Gastroesophageal sphincter (tissue), 4 donors: ENCODE measurements at regions not wholly inside any gene's neighbourhood (a gene's known extent, or its start where the extent isn't known, plus 50 kb on each side); places are given as distances from the start of the nearest gene placed in this dataset.
"Not testable (repeated sequence)": the region's sequence is repeated elsewhere in the genome, so short reads cannot be mapped to it uniquely, and the experiment has no call there.

Experiments
- ATAC-seq: fragments of 150-250 bp; one replicate; pipeline ENCODE4 v1.9.1; 2016; ENCODE audit warnings: mild to moderate bottlenecking, moderate library complexity
- H3K27ac ChIP-seq, 4 donors: fragments of 200-600 bp; sonication (generic) in 3 of 4; 1 replicate in 3 of 4; 2 replicates in 1 of 4; pipeline ENCODE4 v1.5.1; 2016 to 2019
- H3K27me3 ChIP-seq: fragments of 200-600 bp; sonication (generic); one replicate; pipeline ENCODE4 v1.5.1; 2019
- H3K36me3 ChIP-seq, 2 donors: fragments of 200-600 bp; sonication (generic); one replicate each; pipeline ENCODE4 v1.5.1; 2019; ENCODE audit warnings: control low read depth in 1 of 2
- H3K4me1 ChIP-seq, 3 donors: fragments of 200-600 bp; sonication (generic); 1 replicate in 2 of 3; 2 replicates in 1 of 3; pipeline ENCODE4 v1.5.1; 2016 to 2019; ENCODE audit warnings: control low read depth in 2 of 3
- H3K4me3 ChIP-seq, 2 donors: fragments of 200-600 bp; sonication (generic); one replicate each; pipeline ENCODE4 v1.5.1; 2019; ENCODE audit warnings: mild to moderate bottlenecking in 1 of 2, moderate library complexity in 1 of 2
- H3K9me3 ChIP-seq, 3 donors: fragments of 200-600 bp; sonication (generic); one replicate each; pipeline ENCODE4 v1.5.1; 2017 to 2019; ENCODE audit warnings: control low read depth in 2 of 3
- CTCF ChIP-seq, 4 experiments: fragments of 200-600 bp in 2 of 4; fragments of 450-650 bp in 2 of 4; sonication (generic) in 1 of 4; IDR thresholded peaks; one replicate each; pipeline ENCODE4 v1.5.1; 2017 to 2019; ENCODE audit warnings: antibody characterized with exemption in 4 of 4, mild to moderate bottlenecking in 2 of 4, moderate library complexity in 2 of 4
- EP300 ChIP-seq: sonication (generic); formaldehyde crosslinking; IDR thresholded peaks from one replicate; pipeline ENCODE4 v1.6.1; 2017; ENCODE audit warnings: antibody characterized with exemption, mild to moderate bottlenecking
- POLR2A ChIP-seq, 2 donors: fragments of 450-650 bp; IDR thresholded peaks; one replicate each; pipeline ENCODE4 v1.6.1; 2017; ENCODE audit warnings: antibody characterized with exemption in 2 of 2, mild to moderate bottlenecking in 2 of 2, moderate library complexity in 1 of 2
- POLR2AphosphoS5 ChIP-seq: sonication (generic); formaldehyde crosslinking; IDR thresholded peaks from one replicate; pipeline ENCODE4 v1.6.1; 2017; ENCODE audit warnings: antibody characterized with exemption
- WGBS, 2 donors: methylation state at CpG; one replicate each; pipeline ENCODE4 v1.1.5; 2018; ENCODE audit warnings: low coverage in 1 of 2; 5-methylcytosine and 5-hydroxymethylcytosine counted together

GRCh38 chr12:92393504-92393903 is 247.9 kb upstream of the BTG1 start:
- 83 to 94% methylated on average over 1 to 6 of the region's 7 CpGs for WGBS, 2 donors
- Histone ChIP-seq H3K4me1 (no peaks in the 10 kb centered on the region), H3K27me3 (no peaks in the 10 kb centered on the region), H3K9me3 (peaks cover 0 to 17% (median 0%) of the 10 kb centered on the region in 3 donors), H3K36me3 (no peaks in the 10 kb centered on the region), H3K27ac (no peak overlapping the region), H3K4me3 (no peak overlapping the region)
- TF ChIP-seq EP300, result no peak
- no peak for TF ChIP-seq CTCF (IDR thresholded peaks at IDR 0.05)
- TF ChIP-seq POLR2AphosphoS5, result no peak
- TF ChIP-seq POLR2A (IDR thresholded peaks at IDR 0.05), result no peak
- ATAC-seq, result no peak

- WGBS, 2 donors, result 88 to 100% methylated on average over 1 of the region's 1 CpG
- not testable (repeated sequence) for H3K27ac ChIP-seq, H3K4me3 ChIP-seq, ATAC-seq, H3K36me3 ChIP-seq, H3K4me1 ChIP-seq, H3K27me3 ChIP-seq
- peaks cover 0 to 30% (median 0%) of the 10 kb centered on the region in 3 donors for H3K9me3 ChIP-seq
Measured at GRCh38 chr12:92391726-92392125, 246.1 kb upstream of the BTG1 start.

GRCh38 chr12:92389466-92389865 is 243.8 kb upstream of the BTG1 start:
- Histone ChIP-seq H3K36me3 (no peaks in the 10 kb centered on the region), H3K4me1 (no peaks in the 10 kb centered on the region), H3K4me3 (no peak overlapping the region), H3K27me3 (no peaks in the 10 kb centered on the region), H3K27ac (no peak overlapping the region), H3K9me3 (peaks cover 0 to 31% (median 0%) of the 10 kb centered on the region in 3 donors)
- WGBS, 2 donors, result 39 to 100% methylated on average over 1 to 2 of the region's 3 CpGs
- no peak for ATAC-seq
- TF ChIP-seq POLR2AphosphoS5 (no peak), CTCF (IDR thresholded peaks at IDR 0.05) (no peak), EP300 (no peak), POLR2A (IDR thresholded peaks at IDR 0.05) (no peak)

- Histone ChIP-seq H3K36me3 (no peaks in the 10 kb centered on the region), H3K27ac (no peak overlapping the region), H3K4me3 (no peak overlapping the region), H3K27me3 (no peaks in the 10 kb centered on the region), H3K4me1 (no peaks in the 10 kb centered on the region), H3K9me3 (peaks cover 0 to 13% (median 0%) of the 10 kb centered on the region in 3 donors)
- 71 to 85% methylated on average over 2 of the region's 2 CpGs for WGBS, 2 donors
- TF ChIP-seq CTCF (IDR thresholded peaks at IDR 0.05), result no peak
- no peak for TF ChIP-seq POLR2AphosphoS5
- no peak for TF ChIP-seq EP300
- no peak for TF ChIP-seq POLR2A (IDR thresholded peaks at IDR 0.05)
- no peak for ATAC-seq
Measured at GRCh38 chr12:92385296-92385695, 239.7 kb upstream of the BTG1 start.

GRCh38 chr12:92384571-92384970 is 238.9 kb upstream of the BTG1 start:
- no peaks in the 10 kb centered on the region for H3K36me3 ChIP-seq
- WGBS, 2 donors, result 74 to 87% methylated on average over 3 of the region's 3 CpGs
- H3K27ac ChIP-seq, result no peak overlapping the region

More at GRCh38 chr12:92384571-92384970, 238.9 kb upstream of the BTG1 start:
- Histone ChIP-seq H3K9me3 (peaks cover 0 to 13% (median 0%) of the 10 kb centered on the region in 3 donors), H3K4me3 (no peak overlapping the region), H3K4me1 (no peaks in the 10 kb centered on the region), H3K27me3 (no peaks in the 10 kb centered on the region)
- no peak for ATAC-seq
- TF ChIP-seq POLR2AphosphoS5 (no peak), POLR2A (IDR thresholded peaks at IDR 0.05) (no peak), CTCF (IDR thresholded peaks at IDR 0.05) (no peak), EP300 (no peak)
